ENCODE measurements at regions not wholly inside any gene's neighbourhood (a gene's known extent, or its start where the extent isn't known, plus 50 kb on each side); places are given as distances from the start of the nearest gene placed in this dataset.

- TF ChIP-seq CTCF (IDR thresholded peaks at IDR 0.05 in 8 of 11, conservative IDR thresholded peaks at IDR 0.05 in 3 of 11) (no peak), POLR2A (IDR thresholded peaks at IDR 0.05) (no peak), POLR2AphosphoS5 (IDR thresholded peaks at IDR 0.05) (no peak)
Measured at GRCh38 chr6:9380568-9380967, 945.2 kb upstream of the SLC35B3 start.

All from spleen (tissue), 7 donors.